C4-2B (cell line): ENCODE measurements at regions not wholly inside any gene's neighbourhood (a gene's known extent, or its start where the extent isn't known, plus 50 kb on each side); places are given as distances from the start of the nearest gene placed in this dataset.

ENCODE experiments used
- CTCF ChIP-seq: fragments of 450-650 bp; conservative IDR thresholded peaks from 2 replicates; pipeline ENCODE4 v1.5.1; 2017; ENCODE audit warnings: mild to moderate bottlenecking
- ZFX ChIP-seq: fragments of 450-650 bp; IDR thresholded peaks from 2 replicates; pipeline ENCODE4 v1.6.1; 2017

GRCh38 chr7:34371922-34372321 lies 286.1 kb upstream of the NPSR1 start:
- TF ChIP-seq CTCF (no peak), ZFX (no peak)
